ENCODE measurements at regions not wholly inside any gene's neighbourhood (a gene's known extent, or its start where the extent isn't known, plus 50 kb on each side); places are given as distances from the start of the nearest gene placed in this dataset.
A peak's percentile ranks its signal among the peaks of the same experiment; 100 is the strongest.
"Not testable (repeated sequence)": the region's sequence is repeated elsewhere in the genome, so short reads cannot be mapped to it uniquely, and the experiment has no call there.

- DNase-seq = not testable (repeated sequence)
These were observed 142.2 kb downstream of the CRLF3 start for GRCh38 chr17:30682280-30682679.

GRCh38 chr17:30680681-30681080, 143.8 kb downstream of the CRLF3 start:
- not testable (repeated sequence) for DNase-seq

DNA sequence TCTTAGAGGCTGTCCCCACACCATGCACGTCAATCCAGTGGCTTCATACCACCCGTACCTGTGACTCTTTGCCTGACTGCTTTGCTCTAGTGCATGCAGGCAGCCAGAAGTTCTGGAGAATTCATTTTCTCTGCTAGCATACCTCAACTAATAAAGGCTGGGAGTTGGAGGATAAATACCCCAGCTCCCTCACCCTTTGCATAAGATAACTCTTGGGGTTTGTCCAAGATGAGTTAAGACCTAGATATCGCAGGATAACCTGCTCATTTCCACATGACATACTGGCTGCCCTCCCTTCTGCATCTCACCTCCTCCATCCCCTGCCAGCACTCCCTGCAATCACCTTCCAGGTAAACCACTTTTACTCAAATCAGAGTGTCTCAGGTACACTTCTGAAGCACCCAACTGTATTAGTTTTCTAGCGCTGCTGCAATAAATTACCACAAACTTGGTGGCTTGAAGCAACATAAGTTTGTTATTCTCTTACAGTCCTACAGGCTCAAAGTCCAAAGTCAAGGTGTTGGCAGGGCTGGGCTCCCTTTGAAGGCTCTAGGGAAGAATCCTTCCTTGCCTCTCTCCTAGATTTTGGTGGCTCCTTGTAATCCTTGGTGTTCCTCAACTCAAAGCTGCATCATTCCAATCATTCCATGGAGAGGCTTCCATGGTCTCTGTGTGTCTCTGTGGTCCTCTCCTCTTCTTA, 146.8 kb downstream of the CRLF3 start:
- DNase-seq = no peak

DNA sequence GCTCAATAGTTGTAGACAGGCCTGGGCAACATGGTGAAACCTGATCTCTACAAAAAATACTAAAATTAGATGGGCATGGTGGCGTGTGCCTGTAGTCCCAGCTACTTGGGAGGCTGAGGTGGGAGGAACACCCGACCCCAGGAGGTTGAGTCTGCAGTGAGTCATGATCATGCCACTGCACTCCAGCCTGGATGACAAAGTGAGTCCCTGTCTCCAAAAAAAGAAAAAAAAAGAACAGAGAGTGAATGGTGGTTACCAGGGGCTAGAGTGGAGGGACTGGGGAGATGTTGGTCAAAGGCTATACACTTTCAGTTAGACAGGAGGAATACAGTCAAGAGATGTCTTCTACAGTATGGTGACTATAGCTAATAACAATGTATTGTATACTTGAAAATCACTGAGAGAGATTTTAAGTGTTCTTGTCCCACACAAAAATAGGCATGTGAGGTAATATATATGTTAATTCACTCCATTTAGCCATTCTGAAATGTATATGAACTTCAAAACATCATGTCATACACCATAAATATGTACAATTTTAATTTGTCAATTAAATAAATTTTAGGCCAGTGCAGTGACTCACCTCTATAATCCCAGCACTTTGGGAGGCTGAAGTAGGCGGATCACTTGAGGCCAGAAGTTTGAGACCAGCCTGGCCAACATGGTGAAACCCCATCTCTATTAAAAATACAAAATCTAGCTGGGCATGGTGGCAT, 148.6 kb downstream of the CRLF3 start:
- not testable (repeated sequence) for DNase-seq

DNA sequence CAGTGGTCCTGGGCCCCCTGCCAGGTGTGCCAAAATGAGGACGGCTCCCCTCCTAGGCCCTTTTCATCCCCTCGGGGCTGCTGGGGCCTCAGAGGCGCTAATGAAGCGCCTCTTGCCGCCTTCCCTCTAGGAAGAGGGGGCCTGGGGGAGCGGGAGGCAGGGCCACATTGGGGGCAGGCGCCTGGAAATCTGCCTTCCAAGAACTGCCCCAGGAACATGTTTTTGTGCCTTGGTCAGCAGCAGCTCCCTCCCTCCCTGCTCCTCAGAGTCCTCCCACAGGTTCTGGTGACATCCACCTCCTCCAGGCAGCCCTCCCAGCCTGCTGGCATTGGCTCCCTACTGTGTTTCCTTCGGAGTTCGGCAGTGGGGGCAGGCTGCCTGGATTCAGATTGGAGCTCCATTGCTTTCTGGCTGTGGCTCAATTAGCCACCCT, 155.3 kb downstream of the CRLF3 start:
- not testable (repeated sequence) for DNase-seq

GRCh38 chr17:30668360-30669181, 155.9 kb downstream of the CRLF3 start:
- DNase-seq = not testable (repeated sequence)

DNA sequence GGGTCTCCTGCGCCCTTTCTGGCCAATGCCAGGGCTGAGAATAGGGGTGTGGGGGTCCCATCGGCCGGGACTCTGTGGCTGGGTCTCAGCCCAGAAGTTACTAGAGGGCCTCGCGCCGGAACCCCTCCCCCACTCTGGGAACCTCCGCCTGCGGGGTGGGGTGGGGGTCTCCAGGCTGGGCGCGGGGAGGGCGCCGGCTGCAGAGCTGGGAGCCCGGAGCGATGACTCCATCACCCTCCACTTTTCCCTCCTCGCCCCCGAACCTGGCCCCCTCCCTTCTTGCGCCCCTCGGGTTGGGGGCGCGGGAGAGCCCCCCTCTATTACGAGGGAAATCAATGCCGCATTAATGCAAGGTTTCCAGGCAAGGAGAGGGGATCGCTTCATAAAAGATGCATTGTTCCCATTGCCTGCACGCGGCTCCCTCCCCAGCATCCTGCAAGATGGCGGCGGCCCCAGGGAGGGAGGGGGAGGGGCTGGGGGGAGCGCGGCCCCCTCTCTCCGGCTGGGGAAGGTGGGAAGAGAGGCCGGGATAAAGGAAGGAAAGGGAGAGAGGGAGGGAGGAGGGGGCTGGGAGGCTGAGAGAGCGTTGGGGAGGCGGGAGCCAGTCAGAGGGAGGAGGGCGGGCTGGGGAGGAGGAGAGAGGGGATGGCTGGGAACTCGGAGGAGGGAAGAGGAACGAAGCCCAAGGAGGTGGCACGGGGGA, 156.7 kb downstream of the CRLF3 start:
- DNase-seq = peak; percentile 16

GRCh38 chr17:30666838-30667656, 157.4 kb downstream of the CRLF3 start:
- not testable (repeated sequence) for DNase-seq

GRCh38 chr17:30663727-30664455, 160.6 kb downstream of the CRLF3 start:
- not testable (repeated sequence) for DNase-seq

DNA sequence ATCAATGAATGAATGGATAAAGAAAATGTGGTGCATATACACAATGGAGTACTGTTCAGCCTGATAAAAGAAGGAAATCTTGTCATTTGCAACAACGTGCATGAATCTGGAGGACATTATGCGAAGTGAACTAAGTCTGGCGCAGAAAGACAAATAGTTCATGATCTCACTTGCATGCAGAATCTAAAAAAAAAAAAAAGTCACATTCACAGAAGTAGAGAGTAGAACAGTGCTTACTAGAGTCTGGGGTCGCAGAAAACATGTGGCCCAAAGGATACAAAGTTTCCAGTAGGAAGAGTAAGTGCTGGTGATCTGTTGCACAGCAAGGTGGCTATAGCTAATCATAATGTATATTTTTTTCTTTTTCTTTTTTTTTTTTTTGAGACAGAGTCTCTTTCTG, 167.3 kb downstream of the CRLF3 start:
- DNase-seq = not testable (repeated sequence)

DNA sequence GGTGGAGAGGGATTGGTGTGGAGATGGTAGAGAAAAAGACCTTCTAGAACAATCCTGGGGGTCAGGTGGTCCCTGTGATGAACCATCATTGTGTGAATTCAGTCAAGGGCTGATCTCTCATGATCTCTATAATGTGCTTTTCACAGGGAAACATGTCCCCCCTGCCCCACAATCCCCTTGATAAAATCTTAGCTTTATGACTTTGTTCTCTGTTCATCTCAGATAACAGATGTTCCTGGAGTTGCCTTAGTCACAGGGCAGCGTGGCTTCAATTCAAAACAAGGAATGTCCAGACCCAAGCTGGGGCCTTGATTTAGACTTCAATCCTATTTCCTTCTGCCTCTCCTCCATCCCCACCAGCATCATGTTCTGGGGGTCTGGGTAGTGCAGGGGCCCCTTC, 171.5 kb downstream of the CRLF3 start:
- not testable (repeated sequence) for DNase-seq

DNA sequence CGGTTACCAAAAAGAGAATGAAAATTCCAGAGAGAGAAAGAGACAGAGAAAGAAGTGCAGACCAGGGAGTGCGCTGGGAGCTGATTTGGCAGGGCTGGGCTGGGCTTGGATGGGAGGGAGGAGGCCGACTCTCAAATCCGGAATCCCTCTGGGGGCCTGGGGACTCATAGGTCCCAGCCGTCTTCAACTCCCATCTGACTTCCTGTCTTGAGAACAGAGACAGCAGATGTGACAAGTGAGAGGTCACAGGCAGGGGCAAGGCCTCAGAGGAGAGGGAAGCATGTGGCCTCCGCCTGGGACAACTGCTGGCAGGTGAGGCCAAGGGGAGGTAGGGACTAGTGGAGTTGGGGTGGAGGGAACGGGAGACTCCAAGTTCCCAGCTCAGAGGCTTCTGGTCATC, 172.9 kb downstream of the GOSR1 start:
- DNase-seq = not testable (repeated sequence)

DNA sequence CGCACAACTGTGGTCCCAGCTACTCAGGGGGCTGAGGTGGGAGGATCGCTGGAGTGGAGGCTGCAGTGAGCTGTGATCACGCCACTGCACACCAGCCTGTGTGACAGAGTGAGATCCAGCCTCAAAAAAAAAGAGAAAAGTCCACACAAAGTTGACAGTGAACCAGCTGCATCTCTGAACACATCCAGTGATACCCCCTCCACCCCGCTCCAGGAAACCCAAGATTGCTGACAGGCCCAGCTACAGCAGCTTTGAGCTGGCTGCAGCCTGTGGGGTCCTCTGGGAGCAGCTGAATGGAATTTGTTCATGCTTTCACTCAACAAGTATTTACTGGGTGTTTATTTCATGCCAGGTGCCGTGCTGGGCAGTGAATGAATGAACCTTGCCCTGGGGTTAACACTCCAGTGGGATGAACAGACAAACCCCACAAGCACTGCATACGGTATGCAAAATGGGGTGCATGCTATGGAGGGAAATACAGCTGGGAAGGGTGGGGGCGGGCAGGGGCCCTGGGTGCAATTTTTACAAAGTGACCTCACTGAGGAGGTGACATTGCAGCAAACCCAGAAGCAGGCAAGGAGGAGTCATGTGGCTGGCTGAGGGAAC, 170.9 kb downstream of the GOSR1 start:
- not testable (repeated sequence) for DNase-seq

DNA sequence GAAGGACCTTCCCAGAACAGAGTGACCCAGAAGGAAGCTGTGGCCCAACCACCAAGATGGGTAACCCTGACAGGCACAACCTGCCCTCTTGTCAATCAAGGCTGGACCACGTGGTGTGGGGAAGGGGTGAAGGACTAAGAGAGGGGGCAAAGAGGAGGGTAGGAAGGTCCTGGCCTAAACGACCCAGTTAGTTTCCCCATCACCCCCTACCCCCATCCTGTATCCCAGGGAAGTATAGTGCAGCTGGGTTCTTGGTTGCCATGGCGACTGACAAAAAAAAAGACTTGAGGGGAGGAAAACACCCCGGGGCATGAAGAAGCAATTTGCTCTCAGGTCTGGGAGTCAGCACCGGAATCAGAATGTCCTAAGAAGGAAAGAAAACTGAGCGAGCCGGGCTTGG, 168.7 kb downstream of the GOSR1 start:
- not testable (repeated sequence) for DNase-seq

DNA sequence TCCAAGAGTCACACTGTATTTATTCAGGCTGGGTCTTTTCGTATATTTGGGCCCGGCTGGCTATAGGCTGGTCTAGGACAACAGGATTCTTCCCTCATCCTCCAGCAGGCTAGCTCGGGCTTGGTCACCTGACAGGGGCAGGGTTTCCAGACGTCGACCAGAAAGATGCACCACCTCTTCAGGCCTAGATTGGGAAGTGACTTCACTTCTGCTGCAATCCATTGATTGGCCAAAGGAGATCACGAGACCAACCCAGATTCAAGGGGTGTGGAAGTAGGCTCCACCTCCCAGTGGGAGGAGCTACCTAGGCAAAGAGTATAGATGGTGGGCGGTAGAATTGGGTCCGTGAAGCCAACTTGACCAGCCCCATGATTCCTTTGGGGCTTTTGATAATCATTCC, 167.5 kb downstream of the GOSR1 start:
- DNase-seq = not testable (repeated sequence)

- not testable (repeated sequence) for DNase-seq
These were observed 167.1 kb downstream of the GOSR1 start for GRCh38 chr17:30644287-30644686.

GRCh38 chr17:30641428-30641827, 164.2 kb downstream of the GOSR1 start:
- DNase-seq = not testable (repeated sequence)

DNA sequence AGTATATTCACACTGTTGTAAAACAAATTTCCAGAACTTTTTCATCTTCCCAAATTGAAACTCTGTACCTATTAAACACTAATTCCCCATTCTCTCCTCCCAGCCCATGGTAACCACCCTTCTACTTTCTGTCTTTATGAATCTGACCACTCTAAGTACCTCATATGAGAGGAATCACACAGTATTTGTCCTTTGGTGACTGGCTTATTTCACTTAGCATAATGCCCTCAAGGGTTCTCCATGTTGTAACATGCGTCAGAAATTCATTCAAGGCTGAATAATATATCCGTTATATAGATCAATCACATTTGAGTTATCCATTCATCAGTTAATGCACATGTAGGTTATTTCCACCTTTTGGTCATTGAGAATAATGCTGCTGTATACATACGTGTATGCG, 162.2 kb downstream of the GOSR1 start:
- DNase-seq = not testable (repeated sequence)

- DNase-seq = not testable (repeated sequence)
These were observed 161.8 kb downstream of the GOSR1 start for GRCh38 chr17:30638968-30639367.

GRCh38 chr17:30631651-30632050, 154.4 kb downstream of the GOSR1 start:
- not testable (repeated sequence) for DNase-seq

DNA sequence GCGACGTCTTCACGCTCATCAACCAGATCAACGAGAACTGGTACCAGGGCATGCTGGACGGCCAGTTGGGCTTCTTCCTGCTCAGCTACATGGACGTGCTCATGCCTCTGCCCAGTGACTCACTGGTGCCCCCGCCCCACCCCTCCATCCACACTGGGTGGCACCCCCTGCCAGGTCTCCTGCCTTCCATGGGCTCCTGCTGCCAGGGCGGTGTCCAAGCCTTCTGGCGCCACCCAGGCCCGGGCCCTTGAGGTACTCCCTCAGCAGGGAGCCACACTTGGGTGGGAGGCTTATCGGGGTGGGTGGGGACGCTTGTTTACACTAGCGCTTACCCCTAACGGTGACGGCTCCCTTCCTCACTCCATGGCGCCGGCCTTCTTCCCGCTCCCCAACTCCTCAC, 148.2 kb downstream of the GOSR1 start:
- not testable (repeated sequence) for DNase-seq

Measured in stimulated activated CD4-positive, alpha-beta T cell treated with anti-CD3 and anti-CD28 coated beads, Interleukin-12 subunit alpha, Interleukin-12 subunit beta, amount 100 ng/mL, for 4 hours (primary cell).